ENCODE measurements at regions not wholly inside any gene's neighbourhood (a gene's known extent, or its start where the extent isn't known, plus 50 kb on each side); places are given as distances from the start of the nearest gene placed in this dataset.
"Not testable (repeated sequence)": the region's sequence is repeated elsewhere in the genome, so short reads cannot be mapped to it uniquely, and the experiment has no call there.

- in situ Hi-C loops (cut with HindIII; ENCODE audit: low pct_unique_long_range_greater_than_20kb, low sequenced_read_pairs); DNase-seq (ENCODE audit: low read depth, low spot score): not testable (repeated sequence)
These were observed 2149.6 kb upstream of the DEFB115 start for GRCh38 chr20:29107884-29108283.

- in situ Hi-C loops (cut with HindIII; ENCODE audit: low pct_unique_long_range_greater_than_20kb, low sequenced_read_pairs); DNase-seq (ENCODE audit: low read depth, low spot score): not testable (repeated sequence)
These were observed 2148.1 kb upstream of the DEFB115 start for GRCh38 chr20:29109386-29109785.

DNA sequence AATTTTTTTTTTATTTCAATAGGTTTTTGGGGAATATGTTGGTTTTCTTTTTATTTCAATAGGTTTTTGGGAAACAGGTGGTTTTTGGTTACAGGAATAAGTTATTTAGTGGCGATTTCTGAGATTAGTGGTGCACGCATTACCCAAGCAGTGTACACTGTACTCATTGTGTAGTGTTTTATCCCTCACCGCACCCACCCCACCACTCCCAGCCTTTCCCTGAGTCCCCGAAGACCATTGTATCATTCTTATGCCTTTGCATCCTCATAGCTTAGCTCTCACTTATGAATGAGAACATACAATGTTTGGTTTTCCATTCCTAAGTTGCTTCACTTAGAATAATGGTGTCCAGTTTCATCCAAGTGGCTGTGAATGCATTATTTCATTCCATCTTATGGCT, 2142.4 kb upstream of the DEFB115 start:
- DNase-seq (ENCODE audit: low read depth, low spot score); in situ Hi-C loops (cut with HindIII; ENCODE audit: low pct_unique_long_range_greater_than_20kb, low sequenced_read_pairs): not testable (repeated sequence)

- no peak for DNase-seq (ENCODE audit: low read depth, low spot score)
- in situ Hi-C loops (cut with HindIII; ENCODE audit: low pct_unique_long_range_greater_than_20kb, low sequenced_read_pairs) = no loop called here
These were observed 2138.3 kb upstream of the DEFB115 start for GRCh38 chr20:29119141-29119540.

GRCh38 chr20:29119684-29120083, 2137.8 kb upstream of the DEFB115 start:
- in situ Hi-C loops (cut with HindIII; ENCODE audit: low pct_unique_long_range_greater_than_20kb, low sequenced_read_pairs); DNase-seq (ENCODE audit: low read depth, low spot score): not testable (repeated sequence)

GRCh38 chr20:29120088-29120487, 2137.4 kb upstream of the DEFB115 start:
- DNase-seq (ENCODE audit: low read depth, low spot score); in situ Hi-C loops (cut with HindIII; ENCODE audit: low pct_unique_long_range_greater_than_20kb, low sequenced_read_pairs): not testable (repeated sequence)

GRCh38 chr20:29120575-29120974, 2136.9 kb upstream of the DEFB115 start:
- in situ Hi-C loops (cut with HindIII; ENCODE audit: low pct_unique_long_range_greater_than_20kb, low sequenced_read_pairs); DNase-seq (ENCODE audit: low read depth, low spot score): not testable (repeated sequence)

DNA sequence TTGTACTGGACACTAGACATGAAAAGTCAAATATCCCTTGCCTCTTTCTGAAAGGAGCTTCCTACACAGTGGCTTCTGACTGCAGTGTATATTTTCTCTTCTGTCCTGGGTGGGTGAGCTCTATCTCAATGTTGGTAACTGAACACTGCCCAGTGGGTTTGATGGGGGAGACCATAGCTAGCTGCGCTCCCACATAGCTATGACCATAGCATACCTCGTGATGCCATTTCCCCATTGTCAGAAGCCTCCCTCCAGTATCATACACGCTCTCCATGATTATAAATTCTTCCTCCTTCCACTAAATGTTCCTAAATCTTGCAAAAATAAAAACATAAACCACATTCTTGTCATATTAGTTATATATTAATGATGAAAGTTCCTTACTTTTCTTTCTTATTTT, 2134.7 kb upstream of the DEFB115 start:
- in situ Hi-C loops (cut with HindIII; ENCODE audit: low pct_unique_long_range_greater_than_20kb, low sequenced_read_pairs); DNase-seq (ENCODE audit: low read depth, low spot score): not testable (repeated sequence)

DNA sequence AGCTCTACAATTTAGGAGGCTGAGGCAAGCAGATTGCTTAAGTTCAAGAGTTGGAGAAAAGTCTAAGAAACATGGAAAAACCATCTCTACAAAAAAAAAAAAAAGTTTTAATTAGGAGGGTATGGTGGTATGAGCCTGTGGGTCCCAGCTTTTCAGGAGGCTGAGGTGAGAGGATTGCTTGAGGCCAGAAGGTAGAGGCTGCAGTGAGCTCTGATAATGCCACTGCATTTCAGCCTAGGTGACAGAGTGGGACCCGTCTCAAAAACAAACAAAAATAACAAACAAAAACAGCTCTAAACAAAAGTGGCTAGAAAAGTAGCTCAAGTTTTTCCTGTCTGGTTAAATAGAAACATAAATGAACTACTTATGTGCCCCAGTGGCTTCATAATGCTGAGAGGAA, 2133.6 kb upstream of the DEFB115 start:
- DNase-seq (ENCODE audit: low read depth, low spot score) = no peak
- in situ Hi-C loops (cut with HindIII; ENCODE audit: low pct_unique_long_range_greater_than_20kb, low sequenced_read_pairs) = no loop called here
